ENCODE measurements at regions not wholly inside any gene's neighbourhood (a gene's known extent, or its start where the extent isn't known, plus 50 kb on each side); places are given as distances from the start of the nearest gene placed in this dataset.

DNA sequence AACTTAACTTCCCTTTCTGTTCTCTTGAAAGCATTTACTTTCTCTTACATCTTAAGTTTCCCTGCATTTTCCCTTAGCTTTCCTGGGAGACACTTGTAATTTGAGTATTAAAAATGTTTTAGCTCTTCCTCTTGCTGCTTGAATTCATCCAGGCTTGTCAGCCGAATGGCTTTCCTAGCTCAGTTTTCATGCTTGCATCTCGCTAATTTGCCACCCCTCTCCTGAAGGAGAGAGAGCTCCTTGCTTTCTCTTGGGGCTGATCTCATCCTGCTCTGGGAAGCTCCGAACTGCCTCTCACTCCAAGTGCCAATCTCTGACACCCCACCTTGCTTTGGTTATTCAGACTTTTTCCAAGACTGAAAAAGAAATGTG, 374.6 kb upstream of the TBL1XR1 start:
- TF ChIP-seq EZH2 (IDR thresholded peaks at IDR 0.05) (no peak), POLR2AphosphoS5 (IDR thresholded peaks at IDR 0.05; ENCODE audit: borderline replicate concordance, low read depth, low read length) (no peak)

Data from SK-N-MC (cell line).